Sigmoid colon (tissue), 4 donors: ENCODE measurements at regions not wholly inside any gene's neighbourhood (a gene's known extent, or its start where the extent isn't known, plus 50 kb on each side); places are given as distances from the start of the nearest gene placed in this dataset.

Source experiments
- CTCF ChIP-seq, 4 experiments: fragments of 450-650 bp in 3 of 4; fragments of 200-600 bp in 1 of 4; IDR thresholded peaks; one replicate each; pipeline ENCODE4 v1.5.1; 2016 to 2019; ENCODE audit warnings: antibody characterized with exemption in 4 of 4, mild to moderate bottlenecking in 3 of 4, moderate library complexity in 2 of 4
- POLR2A ChIP-seq, 2 donors: fragments of 450-650 bp; IDR thresholded peaks; one replicate each; pipeline ENCODE4 v1.6.1; 2016; ENCODE audit warnings: antibody characterized with exemption in 2 of 2, mild to moderate bottlenecking in 2 of 2, moderate library complexity in 2 of 2
- POLR2AphosphoS5 ChIP-seq, 4 donors: sonication (generic); formaldehyde crosslinking; IDR thresholded peaks; one replicate each; pipeline ENCODE4 v1.6.1; 2017; ENCODE audit warnings: antibody characterized with exemption in 4 of 4

- TF ChIP-seq CTCF (IDR thresholded peaks at IDR 0.05) (no peak), POLR2AphosphoS5 (IDR thresholded peaks at IDR 0.05) (no peak), POLR2A (IDR thresholded peaks at IDR 0.05) (no peak)
Observed at GRCh38 chr7:148505645-148506375, 84.8 kb upstream of the C7orf33 start.
